ENCODE measurements at regions not wholly inside any gene's neighbourhood (a gene's known extent, or its start where the extent isn't known, plus 50 kb on each side); places are given as distances from the start of the nearest gene placed in this dataset.

DNA sequence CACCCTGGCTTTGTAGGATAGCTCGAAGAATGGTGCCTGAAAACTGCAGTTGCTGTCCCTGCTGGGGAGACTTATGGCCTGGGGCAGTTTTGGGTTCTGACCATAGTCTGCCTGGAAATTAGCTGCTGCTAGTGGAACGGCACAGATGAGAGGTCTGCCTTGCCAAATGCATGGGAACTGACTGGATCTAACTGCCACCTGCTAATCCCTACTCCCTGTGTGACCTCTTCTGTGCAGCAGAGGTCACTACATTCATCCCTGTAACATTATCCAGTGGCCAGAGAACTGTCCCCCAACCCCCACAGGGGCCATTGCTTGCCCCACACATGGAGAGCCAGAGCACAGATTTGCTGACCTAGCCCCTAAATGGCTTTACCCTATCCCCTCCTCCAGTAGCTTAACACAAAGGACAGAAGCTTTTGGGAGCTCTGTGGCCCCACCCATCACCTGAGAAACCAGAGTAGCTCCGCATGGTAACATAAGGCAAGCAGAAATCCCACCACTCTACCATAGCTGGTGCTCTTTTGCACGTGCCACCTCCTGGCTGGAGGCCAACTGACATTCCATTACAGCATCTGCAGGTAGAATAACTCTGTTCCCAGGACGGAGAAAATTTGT lies 840.0 kb downstream of the EPHA3 start:
- WGBS (ENCODE audit: insufficient coverage, low coverage, low lambda C conversion rate, missing lambda C conversion rate), result 26% methylated on average over 3 of the region's 5 CpGs
- intact Hi-C loops (cut with DNase I), result no loop called here
- ATAC-seq, result no peak

DNA sequence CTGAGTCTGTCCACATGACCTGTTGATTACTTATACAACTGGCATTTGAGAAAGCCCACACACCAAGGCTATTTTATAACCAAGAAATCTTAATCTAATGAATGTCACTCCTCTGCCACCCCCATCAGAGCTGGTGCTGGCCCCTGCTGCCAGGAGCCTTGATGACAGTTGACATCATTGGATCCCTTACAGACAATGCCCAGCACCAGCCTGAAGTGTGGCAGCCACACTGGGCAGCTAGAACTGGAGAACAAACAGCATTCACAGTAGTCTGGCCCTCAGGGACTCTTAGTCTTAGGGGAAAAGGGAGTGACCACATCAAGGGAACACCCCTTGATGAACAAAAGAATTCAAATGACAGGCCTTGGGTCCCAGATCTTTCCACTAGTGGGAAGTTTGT lies 840.6 kb downstream of the EPHA3 start:
- no peak for TF ChIP-seq POLR2A (IDR thresholded peaks at IDR 0.05)
- TF ChIP-seq, protein P1, sequence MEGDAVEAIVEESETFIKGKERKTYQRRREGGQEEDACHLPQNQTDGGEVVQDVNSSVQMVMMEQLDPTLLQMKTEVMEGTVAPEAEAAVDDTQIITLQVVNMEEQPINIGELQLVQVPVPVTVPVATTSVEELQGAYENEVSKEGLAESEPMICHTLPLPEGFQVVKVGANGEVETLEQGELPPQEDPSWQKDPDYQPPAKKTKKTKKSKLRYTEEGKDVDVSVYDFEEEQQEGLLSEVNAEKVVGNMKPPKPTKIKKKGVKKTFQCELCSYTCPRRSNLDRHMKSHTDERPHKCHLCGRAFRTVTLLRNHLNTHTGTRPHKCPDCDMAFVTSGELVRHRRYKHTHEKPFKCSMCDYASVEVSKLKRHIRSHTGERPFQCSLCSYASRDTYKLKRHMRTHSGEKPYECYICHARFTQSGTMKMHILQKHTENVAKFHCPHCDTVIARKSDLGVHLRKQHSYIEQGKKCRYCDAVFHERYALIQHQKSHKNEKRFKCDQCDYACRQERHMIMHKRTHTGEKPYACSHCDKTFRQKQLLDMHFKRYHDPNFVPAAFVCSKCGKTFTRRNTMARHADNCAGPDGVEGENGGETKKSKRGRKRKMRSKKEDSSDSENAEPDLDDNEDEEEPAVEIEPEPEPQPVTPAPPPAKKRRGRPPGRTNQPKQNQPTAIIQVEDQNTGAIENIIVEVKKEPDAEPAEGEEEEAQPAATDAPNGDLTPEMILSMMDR (IDR thresholded peaks at IDR 0.05), result no peak
- no peaks in the 10 kb centered on the region for H3K4me1 ChIP-seq
- no peak for ATAC-seq
- no peak overlapping the region for H3K27ac ChIP-seq
- H3K4me3 ChIP-seq, result no peak overlapping the region
- no peaks in the 10 kb centered on the region for H3K36me3 ChIP-seq
- no peaks in the 10 kb centered on the region for H3K9me3 ChIP-seq
- no peaks in the 10 kb centered on the region for H3K27me3 ChIP-seq
- intact Hi-C loops (cut with DNase I), result no loop called here
- DNase-seq, result no peak

More for the DNA sequence above, 840.0 kb downstream of the EPHA3 start:
- H3K4me1 ChIP-seq, result no peaks in the 10 kb centered on the region
- no peaks in the 10 kb centered on the region for H3K9me3 ChIP-seq
- H3K27ac ChIP-seq, result no peak overlapping the region
- no peaks in the 10 kb centered on the region for H3K36me3 ChIP-seq
- no peaks in the 10 kb centered on the region for H3K27me3 ChIP-seq
- no peak overlapping the region for H3K4me3 ChIP-seq
- no peak for DNase-seq
- TF ChIP-seq POLR2A (IDR thresholded peaks at IDR 0.05), result no peak
- TF ChIP-seq, protein P1 (IDR thresholded peaks at IDR 0.05), result no peak

DNA sequence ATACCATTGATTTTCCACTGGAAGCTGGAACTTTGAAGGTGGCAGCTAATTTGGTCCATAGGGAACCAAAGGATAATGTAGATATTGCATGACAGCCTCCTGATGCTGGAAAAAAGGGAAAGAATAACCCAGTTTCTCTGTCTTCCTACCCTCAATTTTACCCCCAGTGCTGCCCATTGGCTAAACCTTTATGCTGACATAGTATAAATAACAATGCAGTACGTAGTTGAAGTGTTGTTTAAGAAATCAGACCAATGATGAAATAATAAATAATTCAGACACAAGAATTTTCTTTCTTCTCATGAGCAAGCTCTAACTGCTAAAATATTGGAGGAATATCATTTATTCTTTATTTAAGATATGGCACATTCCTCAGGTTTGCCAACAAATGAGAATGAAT lies 843.4 kb downstream of the EPHA3 start:
- intact Hi-C loops (cut with DNase I), result no loop called here
- 26% methylated on average over 1 of the region's 1 CpG for WGBS (ENCODE audit: insufficient coverage, low coverage, low lambda C conversion rate, missing lambda C conversion rate)
- TF ChIP-seq, protein P1 (IDR thresholded peaks at IDR 0.05), result no peak
- no peak for TF ChIP-seq POLR2A (IDR thresholded peaks at IDR 0.05)
- no peaks in the 10 kb centered on the region for H3K36me3 ChIP-seq
- no peak overlapping the region for H3K4me3 ChIP-seq
- ATAC-seq (no peak), DNase-seq (no peak)
- no peaks in the 10 kb centered on the region for H3K4me1 ChIP-seq
- no peaks in the 10 kb centered on the region for H3K27me3 ChIP-seq
- H3K27ac ChIP-seq, result no peak overlapping the region
- H3K9me3 ChIP-seq, result no peaks in the 10 kb centered on the region

DNA sequence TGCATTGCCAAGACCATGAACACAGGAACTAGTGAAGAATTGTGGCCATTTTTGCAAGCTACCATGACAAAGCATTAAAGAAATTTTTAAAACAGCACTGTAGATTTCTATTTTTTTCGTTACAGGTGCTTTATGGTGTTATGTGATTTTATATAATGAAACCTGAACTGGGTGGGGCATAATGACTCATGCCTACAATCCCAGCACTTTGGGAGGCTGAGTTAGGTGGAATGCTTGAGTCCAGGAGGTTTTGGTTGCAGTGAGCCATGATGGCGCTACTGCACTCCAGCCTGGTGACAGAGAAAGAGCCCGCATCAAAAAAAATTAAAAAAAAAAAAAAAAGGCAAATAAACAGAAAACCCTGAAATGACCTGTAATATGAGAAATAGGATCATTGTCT lies 846.7 kb downstream of the EPHA3 start:
- WGBS (ENCODE audit: insufficient coverage, low coverage, low lambda C conversion rate, missing lambda C conversion rate), result 52% methylated on average over 3 of the region's 3 CpGs
- intact Hi-C loops (cut with DNase I), result no loop called here
- Histone ChIP-seq H3K4me3 (no peak overlapping the region), H3K27me3 (no peaks in the 10 kb centered on the region), H3K4me1 (no peaks in the 10 kb centered on the region), H3K36me3 (no peaks in the 10 kb centered on the region), H3K27ac (no peak overlapping the region), H3K9me3 (no peaks in the 10 kb centered on the region)
- TF ChIP-seq POLR2A (IDR thresholded peaks at IDR 0.05), result no peak
- TF ChIP-seq, protein P1 (IDR thresholded peaks at IDR 0.05), result no peak
- ATAC-seq (no peak), DNase-seq (no peak)

DNA sequence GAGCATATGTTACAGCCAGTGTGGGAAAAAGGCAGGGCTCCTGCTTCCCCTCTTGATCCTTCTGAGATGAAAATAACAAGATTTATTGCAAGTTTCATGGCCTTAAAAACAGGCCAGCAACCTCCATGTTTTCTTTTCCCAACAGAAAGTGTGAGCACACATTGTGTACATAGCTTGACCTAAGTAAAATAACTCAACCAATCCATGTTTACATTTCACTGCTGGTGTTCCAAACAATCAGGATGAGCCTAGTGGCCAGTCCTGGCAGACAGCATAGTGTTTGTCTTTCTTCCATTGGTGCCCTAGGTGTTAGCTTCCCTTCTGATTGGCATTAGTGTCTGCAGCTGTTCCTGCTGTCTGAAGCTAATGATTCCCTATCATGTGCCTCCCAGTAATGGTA lies 847.7 kb downstream of the EPHA3 start:
- ATAC-seq, result no peak
- Histone ChIP-seq H3K27ac (no peak overlapping the region), H3K4me1 (no peaks in the 10 kb centered on the region), H3K36me3 (no peaks in the 10 kb centered on the region), H3K9me3 (no peaks in the 10 kb centered on the region), H3K4me3 (no peak overlapping the region), H3K27me3 (no peaks in the 10 kb centered on the region)
- intact Hi-C loops (cut with DNase I), result no loop called here
- no peak for TF ChIP-seq POLR2A (IDR thresholded peaks at IDR 0.05)
- TF ChIP-seq, protein P1 (IDR thresholded peaks at IDR 0.05), result no peak
- no peak for DNase-seq
